GM18873 (cell line): ENCODE measurements at regions not wholly inside any gene's neighbourhood (a gene's known extent, or its start where the extent isn't known, plus 50 kb on each side); places are given as distances from the start of the nearest gene placed in this dataset.
"Not testable (repeated sequence)": the region's sequence is repeated elsewhere in the genome, so short reads cannot be mapped to it uniquely, and the experiment has no call there.

Source experiments
- ATAC-seq: cut with Tn5 transposase; IDR thresholded peaks from one replicate; pipeline ENCODE4 v1.9.1; 2021; ENCODE audit warnings: mild to moderate bottlenecking, moderate library complexity, moderate number of reproducible peaks; ENCODE audit not compliant: unreplicated experiment, low FRiP score

DNA sequence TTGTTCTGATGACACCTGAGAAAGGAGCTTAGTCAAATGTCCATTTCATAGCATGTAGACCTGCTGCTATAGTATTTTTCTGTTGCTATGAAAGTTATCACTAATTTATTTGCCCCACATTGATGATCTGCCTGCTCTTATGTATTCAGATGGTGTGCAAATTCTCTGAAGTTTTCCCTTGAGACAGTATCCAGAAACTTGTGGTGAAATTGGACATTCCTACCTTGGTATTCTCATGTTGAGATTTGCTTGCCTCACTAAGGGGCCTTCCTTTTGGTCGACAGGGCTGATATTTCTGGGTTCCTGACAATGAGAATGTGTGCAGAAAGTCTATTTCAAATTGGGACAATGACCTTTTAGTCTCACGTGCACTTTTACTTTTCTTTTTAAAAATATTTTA, 253.2 kb upstream of the FZD8 start:
- no peak for ATAC-seq

DNA sequence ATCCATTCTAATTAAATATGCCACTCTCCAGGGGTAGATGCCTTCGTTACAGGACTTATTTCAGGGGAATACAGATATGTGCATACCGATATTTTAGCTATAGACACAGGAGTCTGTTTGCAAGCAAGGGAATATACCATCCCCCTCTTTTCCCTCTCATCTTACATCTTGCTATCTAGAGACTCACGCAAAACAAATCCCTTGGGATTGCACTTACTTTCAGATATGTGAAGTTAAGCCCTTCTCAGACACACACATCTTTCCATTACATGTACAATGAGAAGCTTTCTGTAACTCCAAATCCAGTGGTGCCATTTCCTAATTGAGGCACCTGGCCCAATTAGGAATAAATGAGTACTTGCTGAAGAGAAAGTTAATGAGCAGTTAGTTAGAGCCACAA, 250.4 kb upstream of the FZD8 start:
- ATAC-seq = no peak

DNA sequence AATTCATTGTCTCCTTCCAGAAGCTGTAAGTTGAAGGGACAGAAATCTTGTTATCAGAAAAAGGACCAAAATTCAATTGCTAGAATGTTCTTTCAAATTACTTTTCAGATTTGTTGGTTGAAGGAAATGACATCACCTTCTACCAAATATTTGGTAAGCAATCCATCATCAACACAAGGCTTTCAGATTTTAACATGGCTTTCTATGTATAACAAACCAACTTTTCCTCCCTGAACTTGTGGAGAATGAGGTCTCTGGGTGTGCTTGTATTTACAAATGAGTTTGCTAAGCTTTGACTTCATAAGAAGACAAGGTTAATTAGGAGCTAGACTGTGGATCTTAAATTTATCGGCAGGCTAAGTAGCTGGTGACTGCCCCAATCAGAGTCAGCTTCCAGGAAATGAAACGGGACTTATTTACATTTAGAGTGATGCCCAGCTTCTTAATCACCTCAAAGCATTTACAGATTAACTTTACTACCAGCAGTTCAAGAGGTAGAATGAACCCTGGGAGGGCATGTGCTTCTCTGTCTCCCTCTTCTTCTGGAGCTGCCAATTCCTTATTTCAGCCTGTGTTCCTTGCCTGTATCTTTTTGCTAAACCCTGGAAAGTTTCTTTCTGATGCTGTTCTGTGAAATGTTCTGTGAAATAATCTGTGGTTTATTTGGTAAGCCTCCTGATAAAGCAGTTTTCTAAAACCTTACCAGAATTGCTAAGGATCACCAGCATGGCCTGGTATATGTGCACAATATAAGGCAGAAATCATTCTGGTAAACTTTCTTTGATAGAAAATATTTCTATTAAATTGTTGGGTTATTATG, 248.8 kb upstream of the FZD8 start:
- no peak for ATAC-seq

DNA sequence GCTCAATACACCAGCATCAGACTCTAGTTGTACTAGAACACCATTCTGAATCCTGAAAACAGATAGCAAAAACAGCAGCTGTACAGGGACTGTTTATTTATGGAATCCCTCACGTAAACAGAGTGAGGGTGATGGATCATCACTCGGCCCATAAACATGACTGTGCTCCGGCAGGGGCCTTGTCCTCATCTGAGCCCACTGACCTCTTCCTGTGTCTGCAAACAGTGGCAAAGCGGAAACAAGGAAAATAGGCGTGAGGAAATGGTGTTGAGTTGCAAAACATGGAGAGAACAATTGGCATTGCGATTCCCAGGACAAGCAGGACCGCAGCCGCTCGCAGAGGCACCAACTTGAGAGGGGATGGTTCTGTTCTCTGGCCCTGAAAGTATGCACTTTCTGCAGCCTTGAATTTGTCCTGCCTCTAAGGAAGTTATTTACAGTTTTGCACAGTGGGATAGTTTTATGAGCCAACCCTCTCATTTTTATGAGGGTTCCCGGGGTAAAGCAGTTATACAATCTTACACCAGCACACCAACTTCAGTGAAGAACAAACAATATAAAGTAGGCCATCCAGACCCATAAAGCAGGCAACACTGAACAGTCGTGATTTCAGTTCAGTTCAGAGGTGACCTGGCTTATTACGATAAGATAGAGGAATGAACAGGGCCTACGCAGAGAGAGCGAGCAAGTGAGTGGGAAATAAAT, 248.0 kb upstream of the FZD8 start:
- no peak for ATAC-seq

DNA sequence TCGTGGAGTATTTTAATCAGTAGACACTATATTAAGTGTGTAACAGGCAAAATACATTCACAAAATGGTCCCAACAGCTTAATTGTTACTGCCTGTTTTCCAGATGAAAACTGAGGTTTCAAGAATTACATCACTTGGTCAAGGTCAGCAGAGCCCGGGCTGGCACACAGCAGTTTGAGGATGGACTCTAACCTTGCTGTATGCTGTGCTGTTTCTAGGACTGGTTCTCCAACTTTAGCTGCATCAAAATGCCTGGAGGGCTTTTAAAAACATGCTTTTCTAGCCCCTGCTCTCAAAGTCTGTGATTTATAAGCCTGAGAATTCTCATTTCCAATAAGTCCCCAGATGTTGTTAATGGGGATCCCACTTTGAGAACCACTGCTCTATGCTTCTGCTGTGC, 247.1 kb upstream of the FZD8 start:
- ATAC-seq = no peak

DNA sequence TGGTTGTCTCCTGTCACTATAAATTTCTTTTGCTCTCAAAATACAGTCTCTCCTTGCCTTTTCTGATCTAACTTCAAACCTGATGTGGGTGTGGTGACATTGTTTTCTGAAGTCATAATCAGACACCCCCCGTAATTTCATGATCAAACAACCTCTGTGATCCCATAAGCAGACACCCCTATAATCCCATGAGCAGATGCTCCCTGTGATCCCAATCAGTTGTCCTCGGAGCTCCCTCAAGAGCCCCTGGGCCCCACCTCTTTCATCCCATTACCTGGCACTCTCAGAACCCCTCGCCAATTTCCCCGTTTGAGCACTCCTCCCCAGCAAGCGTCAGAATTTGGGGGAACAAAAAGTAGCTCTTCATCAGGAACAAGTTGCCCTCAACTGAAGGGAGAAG, 246.3 kb upstream of the FZD8 start:
- no peak for ATAC-seq

DNA sequence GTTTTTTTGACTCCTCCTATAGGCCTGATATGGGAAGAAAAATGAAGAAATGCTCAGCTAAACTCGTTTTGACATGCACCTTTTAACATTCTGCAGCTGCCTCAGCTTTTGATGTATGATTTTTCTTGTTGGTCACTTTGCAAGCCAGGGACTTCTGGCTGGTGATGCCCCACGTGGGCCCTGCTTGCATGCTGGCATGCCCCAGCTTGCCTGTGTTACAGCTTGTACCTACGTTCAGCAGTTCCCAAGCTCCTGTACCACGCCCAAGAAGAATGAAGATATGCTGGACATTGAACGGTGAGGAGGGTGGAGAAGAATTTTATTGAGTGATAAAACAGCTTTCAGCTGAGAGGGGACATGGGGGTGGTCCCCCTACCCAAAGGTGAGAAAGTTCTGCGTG, 245.6 kb upstream of the FZD8 start:
- ATAC-seq = no peak

DNA sequence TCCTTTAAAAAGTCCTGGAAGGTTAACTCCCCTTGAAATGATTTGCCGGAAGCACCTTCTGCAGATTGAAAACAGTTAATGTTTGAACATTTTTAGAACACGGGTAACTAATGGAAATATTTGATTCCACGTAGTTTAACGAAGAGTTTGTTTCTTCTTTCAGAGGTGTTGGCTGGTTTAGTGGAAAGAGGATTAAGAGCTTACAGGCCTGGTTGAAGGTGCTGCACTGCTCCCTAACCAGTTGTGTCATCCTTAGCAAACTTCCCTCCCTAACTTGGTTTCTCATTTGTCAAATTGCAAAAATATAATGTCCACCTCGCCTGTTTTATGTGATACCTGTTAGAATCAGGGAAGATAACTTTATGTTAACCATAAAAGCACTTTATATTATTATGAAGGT, 243.0 kb upstream of the FZD8 start:
- ATAC-seq = no peak

DNA sequence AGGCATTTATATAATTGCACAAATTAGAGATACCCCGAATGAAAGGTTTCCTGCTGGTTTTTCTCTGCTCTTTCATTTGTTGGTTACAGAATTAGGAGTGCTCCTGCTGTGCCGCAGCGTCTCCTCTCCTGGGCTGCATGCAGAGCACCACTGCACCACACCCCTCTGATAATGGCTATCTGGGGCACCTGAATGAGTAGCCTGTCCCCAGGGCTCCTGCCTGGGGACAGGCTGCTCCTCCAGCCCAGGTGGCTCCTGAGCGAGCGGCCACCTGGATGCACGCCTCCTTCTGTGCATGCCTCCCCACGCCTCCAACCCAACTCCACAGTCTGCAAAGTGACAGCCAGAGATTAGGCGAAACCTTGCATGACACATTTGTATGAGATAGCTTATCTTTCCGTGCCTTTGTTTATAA, 242.6 kb upstream of the FZD8 start:
- ATAC-seq = no peak

DNA sequence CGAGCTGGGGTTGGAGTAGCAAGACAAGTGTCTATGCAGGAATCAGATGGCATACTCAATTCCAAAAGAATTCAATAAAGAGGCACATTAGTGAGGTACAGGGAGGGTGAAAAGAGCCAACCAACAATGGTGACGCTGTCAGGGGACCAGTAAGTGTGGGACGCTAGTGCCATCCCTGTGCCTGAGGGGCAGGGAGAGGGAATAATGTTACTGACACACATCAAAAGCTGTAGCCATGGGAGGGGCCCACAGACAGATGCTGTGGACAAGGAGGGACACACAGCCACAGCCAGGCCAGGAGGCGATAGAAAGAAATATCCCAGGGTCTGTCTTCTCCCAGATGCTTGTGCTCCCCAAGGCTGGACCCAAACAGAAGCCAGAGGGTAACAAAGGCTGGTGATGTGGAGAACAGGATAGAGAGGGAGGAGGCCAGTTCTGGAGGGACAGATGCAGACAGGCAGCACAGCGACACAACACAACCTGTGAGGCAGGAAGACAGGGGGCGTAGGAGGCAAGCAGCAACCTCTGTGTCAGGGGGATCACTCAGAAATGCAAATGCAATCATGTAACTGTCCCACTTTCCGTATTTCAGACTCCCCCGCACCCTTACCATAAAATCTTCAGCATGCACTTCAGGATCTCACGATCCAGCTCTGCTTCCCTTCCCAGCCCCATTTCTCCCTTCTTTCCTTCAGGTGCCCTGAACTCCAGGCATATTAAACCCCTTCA, 240.5 kb upstream of the FZD8 start:
- ATAC-seq = no peak

DNA sequence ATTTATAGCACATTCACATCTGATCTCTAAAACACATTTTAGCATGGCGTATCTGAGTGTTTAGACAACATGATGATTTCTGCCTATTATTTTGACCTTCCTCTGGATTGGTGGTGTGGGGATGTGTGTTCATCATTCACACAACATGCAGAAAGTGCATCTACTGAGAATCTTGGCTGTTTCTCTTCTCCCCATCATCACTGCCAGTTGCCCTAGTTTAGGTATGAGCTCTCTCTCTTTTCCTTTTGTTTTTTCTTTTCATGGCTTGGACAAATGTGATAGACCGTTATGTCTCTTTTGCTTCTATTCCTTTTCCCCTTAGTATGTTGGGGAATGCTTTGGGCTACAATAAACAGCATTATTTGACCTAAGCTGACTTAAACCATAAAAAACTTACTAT, 239.2 kb upstream of the FZD8 start:
- ATAC-seq = no peak

DNA sequence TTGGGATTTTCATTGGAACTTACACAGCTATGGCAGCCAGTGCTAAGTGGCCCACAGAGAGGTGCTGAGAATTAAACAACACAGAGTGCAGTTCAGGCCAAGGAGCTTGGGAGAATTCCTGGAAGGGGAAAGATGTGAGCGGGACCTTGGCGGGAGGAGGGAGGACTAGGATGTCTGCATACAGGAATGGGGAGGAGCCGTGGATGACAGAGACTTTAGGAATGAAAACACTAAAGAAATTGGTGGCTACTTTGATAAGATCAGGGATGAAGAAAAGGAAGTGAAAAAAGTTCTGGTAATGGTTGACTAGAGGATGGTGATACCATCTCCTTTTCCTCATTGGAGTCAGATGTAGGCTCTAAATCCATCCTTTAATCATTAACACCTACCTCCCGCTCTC, 234.2 kb upstream of the FZD8 start:
- ATAC-seq = no peak

DNA sequence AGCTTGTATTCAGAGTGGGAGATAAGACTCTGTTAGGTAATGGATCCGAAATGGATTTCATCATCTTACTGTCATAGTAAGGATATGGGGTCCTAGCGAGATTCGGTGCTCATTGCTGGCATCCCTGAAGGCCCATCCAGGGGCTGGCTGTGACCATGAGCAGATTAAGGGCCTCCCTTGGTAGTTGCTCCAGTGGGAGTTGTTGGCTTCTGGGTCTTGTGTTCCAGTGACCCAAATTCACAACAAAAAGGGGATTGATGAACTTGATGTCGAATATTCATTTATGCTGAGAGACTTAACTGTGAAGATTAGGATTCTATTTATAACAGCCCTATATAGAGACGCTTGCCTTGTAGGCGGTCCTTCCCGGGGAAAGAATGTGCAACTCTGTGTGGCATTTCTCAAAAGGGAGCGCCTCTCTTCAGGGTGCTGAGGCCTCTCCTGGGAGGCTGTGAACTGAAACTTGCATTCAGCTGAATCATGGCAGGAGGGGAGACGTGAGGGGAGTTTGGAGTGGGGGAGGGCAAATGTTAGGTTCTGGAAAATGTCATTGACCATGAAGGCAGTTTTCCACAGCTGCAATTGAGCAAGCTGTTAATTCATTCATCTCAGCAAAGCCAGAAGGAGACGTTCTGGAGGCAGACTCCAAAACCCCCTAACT, 233.1 kb upstream of the FZD8 start:
- ATAC-seq = no peak

DNA sequence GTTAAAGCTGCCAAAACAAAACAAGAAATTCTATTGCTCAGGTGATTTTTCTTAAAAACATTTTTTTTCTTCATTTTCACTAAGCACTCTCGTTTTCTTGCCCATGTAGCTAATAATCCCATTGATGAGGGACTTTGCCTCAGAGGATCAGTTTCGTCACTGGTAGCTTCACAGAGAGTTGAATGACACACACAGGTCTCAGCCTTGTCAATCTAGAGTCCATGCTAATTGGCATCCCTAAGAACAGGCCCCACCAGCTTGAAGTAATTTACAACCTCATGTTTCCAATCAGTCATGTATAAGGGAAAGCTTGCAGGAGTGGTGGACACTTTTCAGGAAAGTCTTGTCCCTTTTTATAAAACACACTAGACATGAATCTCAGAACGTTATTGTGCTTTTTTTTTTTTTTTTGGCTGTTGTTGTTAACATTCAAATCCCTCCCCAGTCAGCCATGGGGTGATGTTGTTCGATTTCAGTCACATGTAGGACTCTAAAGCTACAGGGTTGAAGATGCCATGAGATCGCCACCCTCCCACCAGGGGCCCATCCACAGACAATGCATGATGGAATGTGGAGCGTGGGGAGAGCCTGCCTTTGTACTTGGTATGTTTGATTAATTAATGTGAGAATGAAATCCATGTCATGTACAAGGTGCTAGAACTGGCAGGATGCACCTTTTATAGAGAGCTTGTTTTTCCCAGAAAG, 232.4 kb upstream of the FZD8 start:
- ATAC-seq = no peak

DNA sequence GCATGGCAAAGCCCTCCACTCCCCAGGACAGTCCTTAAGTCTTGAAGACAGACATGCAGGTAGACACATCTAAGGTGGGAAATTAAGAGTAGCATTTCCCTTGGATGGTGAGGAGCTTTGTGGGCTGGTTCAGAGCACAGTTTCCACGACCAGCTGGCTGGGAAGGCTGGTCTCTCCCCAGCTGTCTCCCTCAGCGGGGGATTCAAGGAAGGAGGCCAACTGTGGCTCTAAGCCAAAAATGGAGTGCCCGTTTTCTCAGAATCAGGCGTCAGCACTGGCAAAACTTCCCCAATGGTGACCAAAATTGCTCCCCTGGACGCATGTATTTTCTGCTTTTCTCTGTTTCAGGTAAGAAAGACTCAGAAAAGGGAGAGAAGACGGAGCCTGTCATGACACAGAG, 230.6 kb upstream of the FZD8 start:
- no peak for ATAC-seq

DNA sequence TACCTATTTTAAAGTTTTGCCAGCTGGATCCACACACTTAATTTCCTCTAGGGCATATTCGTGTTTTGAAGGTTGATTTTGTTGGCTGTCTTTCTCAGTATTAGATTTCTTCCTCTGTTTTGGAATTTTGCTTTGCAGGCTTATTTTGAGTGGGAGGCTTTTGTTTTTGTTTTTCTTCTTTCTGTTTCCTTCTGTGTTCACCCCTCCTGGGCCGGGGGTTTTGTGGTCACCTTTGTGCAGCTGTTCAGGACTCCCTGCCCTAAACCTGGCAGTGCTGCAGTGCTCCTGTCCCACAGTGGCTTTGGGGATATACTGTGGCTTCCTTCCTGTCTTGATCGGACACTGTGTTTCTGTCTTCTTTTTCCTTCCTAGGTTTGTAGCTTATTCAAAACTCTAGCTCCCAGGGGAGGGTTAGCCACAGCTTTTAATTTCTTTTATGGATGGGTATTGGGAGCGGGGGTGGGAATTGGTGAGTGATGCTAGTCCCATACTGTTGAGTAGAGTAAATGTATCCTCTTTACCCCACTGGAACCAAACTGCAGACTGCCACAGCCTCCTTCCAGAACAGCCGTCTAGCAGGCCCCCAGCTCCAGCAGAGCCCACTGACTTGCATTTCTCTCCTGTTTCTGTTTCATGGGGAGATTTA, 228.7 kb upstream of the FZD8 start:
- ATAC-seq = no peak

DNA sequence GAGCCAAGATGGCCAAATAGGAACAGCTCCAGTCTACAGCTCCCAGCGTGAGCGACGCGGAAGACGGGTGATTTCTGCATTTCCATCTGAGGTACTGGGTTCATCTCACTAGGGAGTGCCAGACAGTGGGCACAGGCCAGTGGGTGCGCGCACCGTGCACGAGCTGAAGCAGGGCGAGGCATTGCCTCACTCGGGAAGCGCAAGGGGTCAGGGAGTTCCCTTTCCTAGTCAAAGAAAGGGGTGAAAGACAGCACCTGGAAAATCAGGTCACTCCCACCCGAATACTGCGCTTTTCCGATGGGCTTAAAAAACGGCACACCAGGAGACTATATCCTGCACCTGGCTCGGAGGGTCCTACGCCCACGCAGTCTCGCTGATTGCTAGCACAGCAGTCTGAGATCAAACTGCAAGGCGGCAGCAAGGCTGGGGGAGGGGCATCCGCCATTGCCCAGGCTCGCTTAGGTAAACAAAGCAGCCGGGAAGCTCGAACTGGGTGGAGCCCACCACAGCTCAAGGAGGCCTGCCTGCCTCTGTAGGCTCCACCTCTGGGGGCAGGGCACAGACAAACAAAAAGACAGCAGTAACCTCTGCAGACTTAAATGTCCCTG, 216.7 kb upstream of the FZD8 start:
- not testable (repeated sequence) for ATAC-seq

DNA sequence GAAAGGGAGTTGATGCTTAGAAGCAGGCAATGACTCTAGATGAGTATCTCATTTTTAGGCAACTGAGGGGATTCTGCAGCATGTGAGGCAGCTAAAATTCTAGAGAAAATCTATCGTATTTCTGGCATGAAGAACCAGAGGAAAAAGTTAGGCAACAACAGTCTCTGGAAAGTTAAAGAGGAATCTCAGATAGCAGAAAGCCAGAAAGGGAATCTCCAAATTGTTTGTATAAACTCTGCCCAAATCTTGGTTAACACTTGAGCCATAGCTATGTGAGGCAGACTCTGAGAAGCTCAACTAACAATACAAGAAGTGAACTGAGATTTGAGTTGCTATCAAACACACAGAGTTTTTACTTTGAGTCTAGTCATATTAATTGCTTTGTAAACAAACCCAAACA, 215.8 kb upstream of the FZD8 start:
- no peak for ATAC-seq

DNA sequence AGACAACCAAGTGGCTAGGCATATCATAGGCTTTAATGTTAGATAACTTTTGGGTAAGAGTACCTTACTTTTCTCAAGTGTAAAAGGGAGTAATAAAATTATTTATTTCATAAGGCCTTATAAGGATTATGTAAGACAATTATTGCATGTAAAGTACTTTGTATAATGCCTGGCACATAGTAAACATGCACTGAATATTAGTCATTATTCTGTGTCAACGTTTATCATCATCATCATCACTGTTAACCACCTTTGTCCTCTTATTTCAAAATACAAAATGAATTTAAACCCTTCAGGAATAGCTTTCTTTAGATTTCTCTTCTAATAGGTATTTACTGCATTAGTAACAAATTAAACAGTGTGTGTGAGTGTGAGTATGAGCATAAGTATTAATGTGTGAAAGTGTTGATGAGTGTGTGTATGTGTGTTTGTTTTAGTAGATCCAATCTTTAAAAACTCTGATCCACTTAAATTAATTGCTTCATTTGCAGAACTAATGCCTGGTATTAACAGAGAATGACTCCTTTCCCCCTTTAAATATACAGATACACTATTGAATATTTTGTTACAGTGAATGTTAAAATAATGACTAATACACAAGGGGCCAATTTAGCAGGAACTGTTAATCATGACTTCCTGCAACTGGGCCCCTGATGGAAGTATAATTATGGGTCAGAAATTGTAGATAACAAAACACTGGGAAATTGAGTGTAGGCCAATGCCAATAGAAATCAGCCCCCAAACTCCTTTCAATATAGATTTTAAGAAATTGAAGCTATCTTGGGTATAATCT, 213.3 kb upstream of the FZD8 start:
- ATAC-seq = no peak
